ENCODE measurements at regions not wholly inside any gene's neighbourhood (a gene's known extent, or its start where the extent isn't known, plus 50 kb on each side); places are given as distances from the start of the nearest gene placed in this dataset.

DNA sequence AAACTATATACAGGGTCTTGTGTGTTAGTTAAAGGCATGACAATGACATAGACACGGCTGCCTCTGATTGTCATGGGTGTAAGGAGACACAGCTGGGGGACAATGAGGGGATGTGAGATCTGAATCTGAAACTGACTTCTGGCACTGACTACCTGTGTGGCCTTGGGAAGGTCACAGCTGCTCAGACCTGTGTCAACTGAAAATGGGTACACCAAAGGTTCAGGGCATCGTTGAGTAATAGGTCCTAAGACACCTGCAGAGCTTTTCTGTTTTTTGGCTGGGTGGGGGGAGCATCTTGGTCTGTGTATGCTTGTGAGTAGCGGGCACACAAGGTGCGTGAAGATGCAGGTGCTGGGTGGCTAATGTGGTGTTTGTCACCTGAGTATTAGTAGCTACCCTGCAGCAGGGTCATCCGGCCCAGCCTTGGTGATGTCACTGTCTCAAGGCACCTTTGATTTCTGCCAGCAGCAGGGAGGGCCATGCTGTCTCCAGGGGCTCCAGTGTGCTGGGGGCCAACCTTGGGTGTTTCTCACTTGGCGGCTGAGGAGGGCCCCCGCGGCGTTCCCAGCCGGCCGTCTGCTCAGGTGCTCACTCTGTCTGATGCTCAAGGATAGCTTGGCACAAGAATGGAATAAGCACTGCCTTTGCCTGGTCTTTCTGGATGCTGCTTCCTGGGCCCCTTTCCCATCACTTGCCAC is 53.1 kb upstream of the HS6ST1 start:
- H3K4me3 ChIP-seq = no peak overlapping the region
- H3K4me1 ChIP-seq (replicated peaks in 1 of 2; ENCODE audit: control insufficient read depth in 2 of 2, insufficient read depth in 2 of 2, low read length in 2 of 2) = no peaks in the 10 kb centered on the region
- intact Hi-C loops (cut with micrococcal nuclease) = no loop called here
- in situ Hi-C loops (cut with MboI) = no loop called here
- FAIRE-seq (no peak), ATAC-seq (no peak), DNase-seq (ENCODE audit: extremely low read depth in 1 of 4, low spot score in 3 of 4) (no peak)
- H4K20me1 ChIP-seq (replicated peaks; ENCODE audit: control insufficient read depth, insufficient read depth, low read length) = no peaks in the 10 kb centered on the region
- no peak overlapping the region for H2AFZ ChIP-seq (ENCODE audit: low read depth, low read length)
- no TSS peak for BruUV-seq (replicated peaks)
- no peaks in the 10 kb centered on the region for H3K79me2 ChIP-seq (ENCODE audit: control insufficient read depth, insufficient read depth, low read length)
- H3K9me1 ChIP-seq (ENCODE audit: control insufficient read depth, insufficient read depth, low read length) = no peaks in the 10 kb centered on the region
- no peaks in the 10 kb centered on the region for H3K9me3 ChIP-seq (replicated peaks; ENCODE audit: control insufficient read depth, insufficient read depth, low read depth, low read length)
- no peak overlapping the region for H3K4me2 ChIP-seq (ENCODE audit: insufficient read depth, low read length)
- H3K36me3 ChIP-seq (ENCODE audit: control insufficient read depth, insufficient read depth, low read length) = no peaks in the 10 kb centered on the region
- CTCF ChIA-PET (ENCODE audit: low intra/inter-chr PET ratio) = no interaction called here
- no peak overlapping the region for H3K9ac ChIP-seq (ENCODE audit: insufficient read depth in 1 of 2, low read depth in 2 of 2, low read length in 2 of 2)
- WGBS (ENCODE audit: insufficient coverage, low coverage, missing lambda C conversion rate) = 1% methylated on average over 11 of the region's 11 CpGs
- peaks cover 13 to 88% of the 10 kb centered on the region in 2 experiments for H3K27me3 ChIP-seq (ENCODE audit: control insufficient read depth in 2 of 2, insufficient read depth in 2 of 2, low read length in 2 of 2)
- POLR2A ChIA-PET = interaction anchor here (0.7 kb wide), 2 partner anchors 11 to 116 kb away, joined by 3 read pairs; no protein-coding TSS in a partner anchor
- H3K27ac ChIP-seq (ENCODE audit: extremely low read depth, low read depth, low read length) = no peak overlapping the region
- no peak for TF ChIP-seq YY1 (IDR thresholded peaks at IDR 0.05; ENCODE audit: borderline replicate concordance in 1 of 3, control insufficient read depth in 1 of 3, extremely low read depth in 1 of 3, insufficient read depth in 3 of 3, insufficient read length in 1 of 3, insufficient replicate concordance in 2 of 3, low read depth in 1 of 3, low read length in 2 of 3)
- no peak for TF ChIP-seq NEUROD1 (IDR thresholded peaks at IDR 0.05; ENCODE audit: borderline replicate concordance, low read depth, low read length, partially characterized antibody)
- TF ChIP-seq, protein P1, sequence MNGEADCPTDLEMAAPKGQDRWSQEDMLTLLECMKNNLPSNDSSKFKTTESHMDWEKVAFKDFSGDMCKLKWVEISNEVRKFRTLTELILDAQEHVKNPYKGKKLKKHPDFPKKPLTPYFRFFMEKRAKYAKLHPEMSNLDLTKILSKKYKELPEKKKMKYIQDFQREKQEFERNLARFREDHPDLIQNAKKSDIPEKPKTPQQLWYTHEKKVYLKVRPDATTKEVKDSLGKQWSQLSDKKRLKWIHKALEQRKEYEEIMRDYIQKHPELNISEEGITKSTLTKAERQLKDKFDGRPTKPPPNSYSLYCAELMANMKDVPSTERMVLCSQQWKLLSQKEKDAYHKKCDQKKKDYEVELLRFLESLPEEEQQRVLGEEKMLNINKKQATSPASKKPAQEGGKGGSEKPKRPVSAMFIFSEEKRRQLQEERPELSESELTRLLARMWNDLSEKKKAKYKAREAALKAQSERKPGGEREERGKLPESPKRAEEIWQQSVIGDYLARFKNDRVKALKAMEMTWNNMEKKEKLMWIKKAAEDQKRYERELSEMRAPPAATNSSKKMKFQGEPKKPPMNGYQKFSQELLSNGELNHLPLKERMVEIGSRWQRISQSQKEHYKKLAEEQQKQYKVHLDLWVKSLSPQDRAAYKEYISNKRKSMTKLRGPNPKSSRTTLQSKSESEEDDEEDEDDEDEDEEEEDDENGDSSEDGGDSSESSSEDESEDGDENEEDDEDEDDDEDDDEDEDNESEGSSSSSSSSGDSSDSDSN (IDR thresholded peaks at IDR 0.05; ENCODE audit: borderline replicate concordance in 1 of 2, low read depth in 2 of 2, low read length in 2 of 2) = no peak
- TF ChIP-seq MYC (IDR thresholded peaks at IDR 0.05; ENCODE audit: low read depth, low read length) = no peak
- TF ChIP-seq MYC (CRISPR knock-in tag; IDR thresholded peaks at IDR 0.05; ENCODE audit: borderline replicate concordance, low read depth) = no peak
- TF ChIP-seq SMAD3 (CRISPR knock-in tag; conservative IDR thresholded peaks at IDR 0.05) = no peak
- no peak for TF ChIP-seq ZNF584 (CRISPR knock-in tag; IDR thresholded peaks at IDR 0.05; ENCODE audit: low read depth)
- TF ChIP-seq, protein P2, sequence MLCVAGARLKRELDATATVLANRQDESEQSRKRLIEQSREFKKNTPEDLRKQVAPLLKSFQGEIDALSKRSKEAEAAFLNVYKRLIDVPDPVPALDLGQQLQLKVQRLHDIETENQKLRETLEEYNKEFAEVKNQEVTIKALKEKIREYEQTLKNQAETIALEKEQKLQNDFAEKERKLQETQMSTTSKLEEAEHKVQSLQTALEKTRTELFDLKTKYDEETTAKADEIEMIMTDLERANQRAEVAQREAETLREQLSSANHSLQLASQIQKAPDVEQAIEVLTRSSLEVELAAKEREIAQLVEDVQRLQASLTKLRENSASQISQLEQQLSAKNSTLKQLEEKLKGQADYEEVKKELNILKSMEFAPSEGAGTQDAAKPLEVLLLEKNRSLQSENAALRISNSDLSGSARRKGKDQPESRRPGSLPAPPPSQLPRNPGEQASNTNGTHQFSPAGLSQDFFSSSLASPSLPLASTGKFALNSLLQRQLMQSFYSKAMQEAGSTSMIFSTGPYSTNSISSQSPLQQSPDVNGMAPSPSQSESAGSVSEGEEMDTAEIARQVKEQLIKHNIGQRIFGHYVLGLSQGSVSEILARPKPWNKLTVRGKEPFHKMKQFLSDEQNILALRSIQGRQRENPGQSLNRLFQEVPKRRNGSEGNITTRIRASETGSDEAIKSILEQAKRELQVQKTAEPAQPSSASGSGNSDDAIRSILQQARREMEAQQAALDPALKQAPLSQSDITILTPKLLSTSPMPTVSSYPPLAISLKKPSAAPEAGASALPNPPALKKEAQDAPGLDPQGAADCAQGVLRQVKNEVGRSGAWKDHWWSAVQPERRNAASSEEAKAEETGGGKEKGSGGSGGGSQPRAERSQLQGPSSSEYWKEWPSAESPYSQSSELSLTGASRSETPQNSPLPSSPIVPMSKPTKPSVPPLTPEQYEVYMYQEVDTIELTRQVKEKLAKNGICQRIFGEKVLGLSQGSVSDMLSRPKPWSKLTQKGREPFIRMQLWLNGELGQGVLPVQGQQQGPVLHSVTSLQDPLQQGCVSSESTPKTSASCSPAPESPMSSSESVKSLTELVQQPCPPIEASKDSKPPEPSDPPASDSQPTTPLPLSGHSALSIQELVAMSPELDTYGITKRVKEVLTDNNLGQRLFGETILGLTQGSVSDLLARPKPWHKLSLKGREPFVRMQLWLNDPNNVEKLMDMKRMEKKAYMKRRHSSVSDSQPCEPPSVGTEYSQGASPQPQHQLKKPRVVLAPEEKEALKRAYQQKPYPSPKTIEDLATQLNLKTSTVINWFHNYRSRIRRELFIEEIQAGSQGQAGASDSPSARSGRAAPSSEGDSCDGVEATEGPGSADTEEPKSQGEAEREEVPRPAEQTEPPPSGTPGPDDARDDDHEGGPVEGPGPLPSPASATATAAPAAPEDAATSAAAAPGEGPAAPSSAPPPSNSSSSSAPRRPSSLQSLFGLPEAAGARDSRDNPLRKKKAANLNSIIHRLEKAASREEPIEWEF (CRISPR knock-in tag; IDR thresholded peaks at IDR 0.05) = no peak
- TF ChIP-seq, protein P3, sequence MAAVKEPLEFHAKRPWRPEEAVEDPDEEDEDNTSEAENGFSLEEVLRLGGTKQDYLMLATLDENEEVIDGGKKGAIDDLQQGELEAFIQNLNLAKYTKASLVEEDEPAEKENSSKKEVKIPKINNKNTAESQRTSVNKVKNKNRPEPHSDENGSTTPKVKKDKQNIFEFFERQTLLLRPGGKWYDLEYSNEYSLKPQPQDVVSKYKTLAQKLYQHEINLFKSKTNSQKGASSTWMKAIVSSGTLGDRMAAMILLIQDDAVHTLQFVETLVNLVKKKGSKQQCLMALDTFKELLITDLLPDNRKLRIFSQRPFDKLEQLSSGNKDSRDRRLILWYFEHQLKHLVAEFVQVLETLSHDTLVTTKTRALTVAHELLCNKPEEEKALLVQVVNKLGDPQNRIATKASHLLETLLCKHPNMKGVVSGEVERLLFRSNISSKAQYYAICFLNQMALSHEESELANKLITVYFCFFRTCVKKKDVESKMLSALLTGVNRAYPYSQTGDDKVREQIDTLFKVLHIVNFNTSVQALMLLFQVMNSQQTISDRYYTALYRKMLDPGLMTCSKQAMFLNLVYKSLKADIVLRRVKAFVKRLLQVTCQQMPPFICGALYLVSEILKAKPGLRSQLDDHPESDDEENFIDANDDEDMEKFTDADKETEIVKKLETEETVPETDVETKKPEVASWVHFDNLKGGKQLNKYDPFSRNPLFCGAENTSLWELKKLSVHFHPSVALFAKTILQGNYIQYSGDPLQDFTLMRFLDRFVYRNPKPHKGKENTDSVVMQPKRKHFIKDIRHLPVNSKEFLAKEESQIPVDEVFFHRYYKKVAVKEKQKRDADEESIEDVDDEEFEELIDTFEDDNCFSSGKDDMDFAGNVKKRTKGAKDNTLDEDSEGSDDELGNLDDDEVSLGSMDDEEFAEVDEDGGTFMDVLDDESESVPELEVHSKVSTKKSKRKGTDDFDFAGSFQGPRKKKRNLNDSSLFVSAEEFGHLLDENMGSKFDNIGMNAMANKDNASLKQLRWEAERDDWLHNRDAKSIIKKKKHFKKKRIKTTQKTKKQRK (IDR thresholded peaks at IDR 0.05; ENCODE audit: borderline replicate concordance, low read depth, low read length) = no peak
